ENCODE measurements at regions not wholly inside any gene's neighbourhood (a gene's known extent, or its start where the extent isn't known, plus 50 kb on each side); places are given as distances from the start of the nearest gene placed in this dataset.

- no peak overlapping the region for H3K27ac ChIP-seq (ENCODE audit: low read length in 2 of 2)
- CTCF ChIA-PET, result interaction anchor here (1.8 kb wide), 1 partner anchor 10 kb away, joined by 10 read pairs; no protein-coding TSS in a partner anchor
- POLR2A ChIA-PET, result no interaction called here
- peaks cover 0 to 13% (median 1%) of the 10 kb centered on the region in 4 experiments for H3K27me3 ChIP-seq (replicated peaks in 1 of 4; ENCODE audit: control extremely low read depth in 1 of 4, control insufficient read depth in 3 of 4, insufficient read depth in 4 of 4, low read length in 3 of 4)
- DNase-seq (no peak), ATAC-seq (ENCODE audit: low read depth) (no peak)
- 96% methylated on average over 12 of the region's 12 CpGs for WGBS (ENCODE audit: insufficient coverage)
- peaks cover 4% of the 10 kb centered on the region for H3K9me3 Mint-ChIP-seq (ENCODE audit: insufficient read depth)
- H3K36me3 ChIP-seq (replicated peaks in 1 of 2; ENCODE audit: control extremely low read depth in 1 of 2, control insufficient read depth in 1 of 2, extremely low read depth in 1 of 2, insufficient read depth in 2 of 2, low read length in 1 of 2), result no peaks in the 10 kb centered on the region
- H3K9me3 ChIP-seq (ENCODE audit: control extremely low read depth in 1 of 3, control insufficient read depth in 2 of 3, insufficient read depth in 1 of 3, low read length in 2 of 3), result peaks cover 0 to 21% (median 0%) of the 10 kb centered on the region in 3 donors
- H3K4me1 Mint-ChIP-seq, result peaks cover 2% of the 10 kb centered on the region
- no peaks in the 10 kb centered on the region for H4K20me1 ChIP-seq (ENCODE audit: control insufficient read depth, insufficient read depth, low read length, poor library complexity, severe bottlenecking)
- H3K27ac Mint-ChIP-seq, result no peak overlapping the region
- no peaks in the 10 kb centered on the region for H3K4me1 ChIP-seq (ENCODE audit: control insufficient read depth in 2 of 2, insufficient read depth in 2 of 2, low read length in 2 of 2)
- no peak overlapping the region for H3K4me3 ChIP-seq (ENCODE audit: control extremely low read depth in 1 of 5, extremely low read depth in 1 of 5, insufficient read depth in 1 of 5, low read depth in 2 of 5, low read length in 4 of 5)
- H3K4me3 Mint-ChIP-seq, result no peak overlapping the region
- H3K4me2 ChIP-seq (replicated peaks; ENCODE audit: low read depth, low read length, poor library complexity, severe bottlenecking), result no peak overlapping the region
- intact Hi-C loops (cut with micrococcal nuclease), result no loop called here
- no peak overlapping the region for H3K9ac ChIP-seq (ENCODE audit: low read length)
- no peaks in the 10 kb centered on the region for H3K79me2 ChIP-seq (ENCODE audit: control insufficient read depth, insufficient read depth, low read length)
- TF ChIP-seq CTCF (IDR thresholded peaks at IDR 0.05), result no peak
- no peak for TF ChIP-seq EZH2 (IDR thresholded peaks at IDR 0.05; ENCODE audit: borderline replicate concordance, insufficient read depth, low read depth, low read length, poor library complexity, severe bottlenecking)
- H2AFZ ChIP-seq (ENCODE audit: insufficient read depth, low read depth, low read length, poor library complexity, severe bottlenecking), result no peak overlapping the region
- H3K27me3 Mint-ChIP-seq, result peaks cover 30% of the 10 kb centered on the region
Measured at GRCh38 chr2:120670371-120670770, 65.3 kb upstream of the GLI2 start.

- Histone ChIP-seq H3K9ac (ENCODE audit: low read length) (no peak overlapping the region), H3K4me3 (ENCODE audit: control extremely low read depth in 1 of 5, extremely low read depth in 1 of 5, insufficient read depth in 1 of 5, low read depth in 2 of 5, low read length in 4 of 5) (no peak overlapping the region), H3K27me3 (replicated peaks in 1 of 4; ENCODE audit: control extremely low read depth in 1 of 4, control insufficient read depth in 3 of 4, insufficient read depth in 4 of 4, low read length in 3 of 4) (peaks cover 0 to 17% (median 1%) of the 10 kb centered on the region in 4 experiments), H3K4me2 (replicated peaks; ENCODE audit: low read depth, low read length, poor library complexity, severe bottlenecking) (no peak overlapping the region), H3K36me3 (replicated peaks in 1 of 2; ENCODE audit: control extremely low read depth in 1 of 2, control insufficient read depth in 1 of 2, extremely low read depth in 1 of 2, insufficient read depth in 2 of 2, low read length in 1 of 2) (no peaks in the 10 kb centered on the region), H3K9me3 (ENCODE audit: control extremely low read depth in 1 of 3, control insufficient read depth in 2 of 3, insufficient read depth in 1 of 3, low read length in 2 of 3) (peaks cover 0 to 18% (median 0%) of the 10 kb centered on the region in 3 donors), H4K20me1 (ENCODE audit: control insufficient read depth, insufficient read depth, low read length, poor library complexity, severe bottlenecking) (no peaks in the 10 kb centered on the region), H3K4me1 (ENCODE audit: control insufficient read depth in 2 of 2, insufficient read depth in 2 of 2, low read length in 2 of 2) (no peaks in the 10 kb centered on the region), H3K27ac (ENCODE audit: low read length in 2 of 2) (no peak overlapping the region), H2AFZ (ENCODE audit: insufficient read depth, low read depth, low read length, poor library complexity, severe bottlenecking) (no peak overlapping the region), H3K79me2 (ENCODE audit: control insufficient read depth, insufficient read depth, low read length) (no peaks in the 10 kb centered on the region)
- Mint-ChIP-seq H3K9me3 (ENCODE audit: insufficient read depth) (peaks cover 4% of the 10 kb centered on the region), H3K4me1 (peaks cover 2% of the 10 kb centered on the region), H3K4me3 (no peak overlapping the region), H3K27ac (no peak overlapping the region), H3K27me3 (peaks cover 35% of the 10 kb centered on the region)
- no peak for TF ChIP-seq CTCF (IDR thresholded peaks at IDR 0.05)
- no peak for TF ChIP-seq EZH2 (IDR thresholded peaks at IDR 0.05; ENCODE audit: borderline replicate concordance, insufficient read depth, low read depth, low read length, poor library complexity, severe bottlenecking)
- CTCF ChIA-PET, result interaction anchor here (1.8 kb wide), 1 partner anchor 10 kb away, joined by 10 read pairs; no protein-coding TSS in a partner anchor
- 74% methylated on average over 14 of the region's 16 CpGs for WGBS (ENCODE audit: insufficient coverage)
- DNase-seq (no peak), ATAC-seq (ENCODE audit: low read depth) (no peak)
- POLR2A ChIA-PET, result no interaction called here
- intact Hi-C loops (cut with micrococcal nuclease), result no loop called here
Measured at GRCh38 chr2:120670771-120671480, 64.7 kb upstream of the GLI2 start.

Data from B cell (primary cell).